GM12873 (cell line): ENCODE measurements at regions not wholly inside any gene's neighbourhood (a gene's known extent, or its start where the extent isn't known, plus 50 kb on each side); places are given as distances from the start of the nearest gene placed in this dataset.

Experiments
- CTCF ChIP-seq: IDR thresholded peaks from 2 replicates; pipeline ENCODE4 v1.5.1; 2012; ENCODE audit warnings: low read depth, mild to moderate bottlenecking, moderate library complexity, low read length, control low read depth; ENCODE audit not compliant: insufficient read depth; ENCODE audit errors: missing control alignments

GRCh38 chr14:54221432-54221803 is 175.4 kb upstream of the CDKN3 start:
- no peak for TF ChIP-seq CTCF

- TF ChIP-seq CTCF: no peak
These were observed 174.8 kb upstream of the CDKN3 start for GRCh38 chr14:54221971-54222370.

GRCh38 chr14:54223831-54224402 is 172.9 kb upstream of the CDKN3 start:
- TF ChIP-seq CTCF: no peak

- no peak for TF ChIP-seq CTCF
These were observed 171.2 kb upstream of the CDKN3 start for GRCh38 chr14:54225457-54226060.

- TF ChIP-seq CTCF: no peak
These were observed 170.7 kb upstream of the CDKN3 start for GRCh38 chr14:54226103-54226502.

GRCh38 chr14:54226558-54226957 is 170.2 kb upstream of the CDKN3 start:
- TF ChIP-seq CTCF: no peak

- TF ChIP-seq CTCF: no peak
These were observed 167.7 kb upstream of the CDKN3 start for GRCh38 chr14:54229136-54229535.

- TF ChIP-seq CTCF: no peak
These were observed 166.2 kb upstream of the CDKN3 start for GRCh38 chr14:54230645-54231044.
